HG03103 (cell line): ENCODE measurements at regions not wholly inside any gene's neighbourhood (a gene's known extent, or its start where the extent isn't known, plus 50 kb on each side); places are given as distances from the start of the nearest gene placed in this dataset.

Experiments used
- ATAC-seq: cut with Tn5 transposase; IDR thresholded peaks from one replicate; pipeline ENCODE4 v1.9.1; 2021; ENCODE audit warnings: low read depth; ENCODE audit not compliant: unreplicated experiment

- ATAC-seq, result no peak
These were observed 144.1 kb upstream of the TMTC4 start for GRCh38 chr13:100818711-100819110.

- no peak for ATAC-seq
These were observed 143.3 kb upstream of the TMTC4 start for GRCh38 chr13:100817928-100818327.

- ATAC-seq, result no peak
These were observed 141.0 kb upstream of the TMTC4 start for GRCh38 chr13:100815476-100816046.

- ATAC-seq, result no peak
These were observed 138.5 kb upstream of the TMTC4 start for GRCh38 chr13:100812982-100813584.

GRCh38 chr13:100811928-100812327 is 137.3 kb upstream of the TMTC4 start:
- no peak for ATAC-seq

- ATAC-seq, result no peak
These were observed 136.7 kb upstream of the TMTC4 start for GRCh38 chr13:100811024-100811865.

GRCh38 chr13:100810481-100810880 is 135.9 kb upstream of the TMTC4 start:
- ATAC-seq, result no peak

- no peak for ATAC-seq
These were observed 135.3 kb upstream of the TMTC4 start for GRCh38 chr13:100809856-100810255.

- no peak for ATAC-seq
These were observed 134.5 kb upstream of the TMTC4 start for GRCh38 chr13:100809129-100809390.

- ATAC-seq, result no peak
These were observed 133.9 kb upstream of the TMTC4 start for GRCh38 chr13:100808330-100809128.

- ATAC-seq, result no peak
These were observed 128.5 kb upstream of the TMTC4 start for GRCh38 chr13:100803091-100803490.

- no peak for ATAC-seq
These were observed 125.8 kb upstream of the TMTC4 start for GRCh38 chr13:100800283-100800875.

GRCh38 chr13:100798739-100799361 is 124.3 kb upstream of the TMTC4 start:
- ATAC-seq, result no peak

- no peak for ATAC-seq
These were observed 123.3 kb upstream of the TMTC4 start for GRCh38 chr13:100797921-100798320.

GRCh38 chr13:100796463-100796862 is 121.9 kb upstream of the TMTC4 start:
- ATAC-seq, result no peak

GRCh38 chr13:100794575-100794974 is 120.0 kb upstream of the TMTC4 start:
- no peak for ATAC-seq

- ATAC-seq, result no peak
These were observed 115.8 kb upstream of the TMTC4 start for GRCh38 chr13:100790405-100790804.

GRCh38 chr13:100789968-100790367 is 115.4 kb upstream of the TMTC4 start:
- peak; percentile 69 for ATAC-seq

- no peak for ATAC-seq
These were observed 114.9 kb upstream of the TMTC4 start for GRCh38 chr13:100789481-100789880.

- ATAC-seq, result no peak
These were observed 114.4 kb upstream of the TMTC4 start for GRCh38 chr13:100789025-100789424.
